SU-DHL-6 (cell line): ENCODE measurements at regions not wholly inside any gene's neighbourhood (a gene's known extent, or its start where the extent isn't known, plus 50 kb on each side); places are given as distances from the start of the nearest gene placed in this dataset.

ENCODE experiments used
- EZH2phosphoT487 ChIP-seq: fragments of 200-600 bp; sonication (generic), shearing (Covaris generic); conservative IDR thresholded peaks from 2 replicates; pipeline ENCODE4 v1.6.1; 2018; ENCODE audit warnings: mild to moderate bottlenecking, antibody characterized with exemption, low read length, moderate library complexity, mixed read lengths
- TF ChIP-seq, protein P1 (sequence below): fragments of 200-600 bp; sonication (generic); IDR thresholded peaks from one replicate; pipeline ENCODE4 v1.5.1; 2017; ENCODE audit warnings: antibody characterized with exemption, mild to moderate bottlenecking, low read length, moderate library complexity; ENCODE audit not compliant: insufficient read depth, poor library complexity, severe bottlenecking

DNA sequence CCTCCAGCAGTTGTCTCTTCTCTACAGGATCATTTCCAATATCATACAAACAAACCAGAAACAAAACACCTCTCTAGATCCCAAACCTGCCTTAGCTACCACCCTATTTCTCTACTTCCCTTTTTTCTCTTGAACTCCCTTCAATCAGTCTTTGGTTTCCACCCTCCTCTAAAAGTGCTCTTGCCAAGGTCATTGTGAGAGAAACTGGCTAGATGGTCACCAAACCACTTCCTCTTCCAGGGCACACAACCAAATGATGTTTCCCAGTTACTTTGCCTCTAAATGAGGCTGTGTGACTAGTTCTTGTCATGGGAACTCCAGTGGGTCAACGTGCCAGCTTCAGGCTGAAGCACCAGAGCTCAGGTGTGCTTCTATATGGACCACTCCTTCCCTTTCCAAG lies 85.8 kb upstream of the ARMC2 start:
- no peak for TF ChIP-seq EZH2phosphoT487
- TF ChIP-seq, protein P1, sequence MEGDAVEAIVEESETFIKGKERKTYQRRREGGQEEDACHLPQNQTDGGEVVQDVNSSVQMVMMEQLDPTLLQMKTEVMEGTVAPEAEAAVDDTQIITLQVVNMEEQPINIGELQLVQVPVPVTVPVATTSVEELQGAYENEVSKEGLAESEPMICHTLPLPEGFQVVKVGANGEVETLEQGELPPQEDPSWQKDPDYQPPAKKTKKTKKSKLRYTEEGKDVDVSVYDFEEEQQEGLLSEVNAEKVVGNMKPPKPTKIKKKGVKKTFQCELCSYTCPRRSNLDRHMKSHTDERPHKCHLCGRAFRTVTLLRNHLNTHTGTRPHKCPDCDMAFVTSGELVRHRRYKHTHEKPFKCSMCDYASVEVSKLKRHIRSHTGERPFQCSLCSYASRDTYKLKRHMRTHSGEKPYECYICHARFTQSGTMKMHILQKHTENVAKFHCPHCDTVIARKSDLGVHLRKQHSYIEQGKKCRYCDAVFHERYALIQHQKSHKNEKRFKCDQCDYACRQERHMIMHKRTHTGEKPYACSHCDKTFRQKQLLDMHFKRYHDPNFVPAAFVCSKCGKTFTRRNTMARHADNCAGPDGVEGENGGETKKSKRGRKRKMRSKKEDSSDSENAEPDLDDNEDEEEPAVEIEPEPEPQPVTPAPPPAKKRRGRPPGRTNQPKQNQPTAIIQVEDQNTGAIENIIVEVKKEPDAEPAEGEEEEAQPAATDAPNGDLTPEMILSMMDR = no peak
